DMS153 treated with DMSO at 0.1 percent for 48 hours (cell line): ENCODE measurements at regions not wholly inside any gene's neighbourhood (a gene's known extent, or its start where the extent isn't known, plus 50 kb on each side); places are given as distances from the start of the nearest gene placed in this dataset.
"Not testable (repeated sequence)": the region's sequence is repeated elsewhere in the genome, so short reads cannot be mapped to it uniquely, and the experiment has no call there.

Experiments used
- DNase-seq: peaks from one replicate; lab custom pipeline; 2025; ENCODE audit not compliant: unreplicated experiment; lab: John Stamatoyannopoulos, UW

DNA sequence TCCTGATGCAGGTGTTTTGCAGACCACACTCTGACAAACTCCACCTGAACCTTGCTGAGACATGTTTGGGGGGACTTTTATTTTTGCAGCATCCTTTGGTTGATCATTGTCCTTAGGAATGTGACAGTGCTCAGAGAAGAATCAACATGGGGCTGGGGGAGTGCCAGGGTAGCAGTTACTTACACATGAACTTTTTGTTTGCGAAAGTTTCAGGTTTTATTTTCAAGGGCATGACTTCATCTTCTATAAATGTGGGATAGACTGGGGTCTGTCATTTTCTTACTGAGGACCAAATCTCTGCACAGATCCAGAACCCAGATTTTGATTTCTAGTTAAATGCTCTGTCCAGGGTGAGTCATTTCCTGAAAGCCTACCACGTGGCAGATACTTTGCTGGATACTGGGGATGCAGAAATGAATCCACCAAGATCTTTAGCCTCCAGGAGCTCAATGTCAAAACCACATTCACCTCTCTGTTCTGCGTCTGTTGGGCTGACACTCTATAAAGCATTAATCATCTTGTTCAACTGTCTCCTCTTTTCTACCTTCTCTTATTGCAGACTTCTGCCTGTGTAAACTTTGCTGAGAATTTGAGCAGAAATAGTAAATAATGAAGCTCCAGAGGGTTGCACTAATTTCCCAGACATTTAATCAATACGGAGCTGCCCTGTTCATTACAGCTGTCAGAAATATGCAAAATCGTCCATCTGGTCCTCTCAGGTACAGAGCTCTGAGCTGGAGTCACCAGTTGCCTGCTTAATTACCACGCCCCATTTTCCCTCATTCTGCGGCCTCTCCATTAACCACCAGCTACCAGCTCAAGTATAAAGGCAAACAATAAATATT lies 387.9 kb downstream of the MIAT start:
- no peak for DNase-seq

DNA sequence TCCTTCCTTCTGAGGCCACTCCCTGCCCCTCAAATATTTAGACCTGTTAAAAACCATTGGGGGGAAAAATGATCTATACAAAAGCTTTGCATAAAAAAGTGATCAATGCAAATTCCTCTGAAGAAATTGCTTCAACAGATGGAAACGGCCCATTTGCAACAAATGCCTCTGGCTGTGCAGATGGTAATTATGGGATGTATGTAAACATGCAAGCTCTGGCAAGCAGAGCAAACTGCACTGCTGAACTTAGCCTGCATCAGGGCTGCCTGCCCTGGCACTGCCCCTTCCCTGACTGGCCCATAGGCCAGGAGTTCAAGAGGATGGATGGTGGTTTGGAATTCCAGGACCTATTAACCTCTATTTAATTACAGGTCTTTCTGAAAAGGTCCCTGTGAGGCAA lies 388.7 kb downstream of the MIAT start:
- no peak for DNase-seq

DNA sequence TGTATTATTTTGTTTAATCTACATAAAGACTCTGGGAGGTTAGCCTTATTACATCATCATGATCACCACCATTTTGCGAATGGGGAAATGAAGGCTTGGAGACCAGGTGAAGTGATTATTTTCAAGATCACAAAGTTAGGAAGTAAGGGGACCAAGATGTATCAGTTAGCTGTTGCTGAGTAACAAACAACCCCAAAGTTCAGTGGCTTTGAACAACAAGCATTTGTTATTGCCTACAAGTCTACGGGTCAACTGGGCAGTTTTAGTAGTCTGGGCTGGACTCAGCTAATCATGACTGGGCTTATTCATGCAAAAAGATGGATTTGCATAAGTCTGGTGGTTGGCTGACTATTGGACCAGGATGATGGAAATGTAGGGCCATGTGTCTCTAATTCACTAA lies 389.2 kb downstream of the MIAT start:
- DNase-seq = no peak

DNA sequence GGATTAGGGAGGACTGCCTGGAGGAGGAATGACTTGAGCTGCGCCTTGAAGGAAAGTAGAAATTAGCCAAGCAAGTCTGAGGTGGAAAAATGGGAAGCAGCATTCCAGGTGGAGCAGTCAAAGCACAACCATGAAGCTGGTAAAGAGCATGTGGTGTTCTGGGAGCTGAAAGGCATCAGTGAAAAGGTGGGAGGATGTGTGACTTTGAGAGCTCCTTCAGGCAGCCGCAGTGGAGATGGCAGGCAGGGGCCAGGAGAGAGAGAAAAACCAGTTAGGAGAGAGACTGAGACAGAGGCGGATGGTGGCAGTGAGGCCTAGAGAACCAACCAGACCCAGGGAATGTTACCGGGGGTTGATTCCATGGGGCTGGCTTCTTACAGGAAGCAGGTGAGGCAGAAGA lies 393.4 kb downstream of the MIAT start:
- no peak for DNase-seq

DNA sequence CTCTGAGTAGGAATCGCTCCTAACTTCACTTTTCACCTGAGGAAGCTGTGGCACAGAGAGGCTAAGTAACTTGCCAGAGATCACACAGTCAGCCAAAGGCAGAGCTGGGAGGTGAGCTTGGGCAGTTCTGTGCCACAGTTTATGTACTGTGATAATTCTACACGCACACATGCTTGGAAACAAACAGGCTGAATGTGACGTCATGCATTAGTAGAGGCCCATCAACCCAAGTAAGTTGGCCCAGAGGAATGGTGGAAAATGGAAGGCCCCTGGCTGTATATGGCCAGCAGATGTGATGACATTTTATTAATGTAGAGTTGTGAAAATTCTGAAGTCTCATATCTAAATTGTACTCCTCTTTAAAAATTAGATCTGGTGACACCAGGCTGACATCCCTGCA lies 394.0 kb downstream of the MIAT start:
- DNase-seq = no peak

DNA sequence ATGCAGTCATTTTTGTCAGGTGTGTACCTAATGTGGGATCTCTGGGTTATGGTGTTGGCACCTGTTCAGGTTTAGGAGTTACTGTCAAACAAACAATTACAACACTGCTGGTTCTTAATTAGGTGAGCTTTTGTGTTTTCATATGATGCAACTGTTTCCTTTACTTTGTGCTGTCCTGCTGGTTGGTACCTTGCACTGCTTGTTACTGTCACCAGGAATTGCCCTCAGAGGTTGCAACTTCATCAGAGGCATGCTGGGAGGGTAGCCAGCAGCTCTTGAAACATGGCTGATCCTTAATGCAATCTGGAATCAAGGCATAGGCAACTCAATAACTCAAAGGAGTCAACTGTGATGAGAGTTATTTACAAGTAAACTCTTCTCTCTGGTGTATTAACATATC lies 400.3 kb downstream of the MIAT start:
- DNase-seq = no peak

DNA sequence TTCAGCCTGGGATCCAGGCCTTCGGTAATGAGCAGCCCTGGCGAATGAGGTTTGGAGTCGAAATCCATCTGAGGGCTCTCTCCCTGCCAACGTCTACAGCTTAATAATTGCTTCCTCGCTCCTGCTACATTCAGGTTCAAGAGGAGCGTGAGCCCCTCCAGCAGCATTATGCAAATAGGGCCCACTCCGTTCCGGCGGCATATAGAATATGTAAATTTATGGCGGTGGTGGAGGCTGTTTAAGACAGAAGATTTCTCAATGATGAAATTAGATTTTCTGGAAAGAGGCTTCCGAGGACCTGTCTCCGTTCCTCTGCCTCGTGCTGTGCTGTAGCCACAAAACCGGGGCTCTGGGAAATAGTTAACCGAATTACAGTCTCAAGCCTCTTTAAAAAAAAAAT lies 402.8 kb downstream of the MIAT start:
- no peak for DNase-seq

DNA sequence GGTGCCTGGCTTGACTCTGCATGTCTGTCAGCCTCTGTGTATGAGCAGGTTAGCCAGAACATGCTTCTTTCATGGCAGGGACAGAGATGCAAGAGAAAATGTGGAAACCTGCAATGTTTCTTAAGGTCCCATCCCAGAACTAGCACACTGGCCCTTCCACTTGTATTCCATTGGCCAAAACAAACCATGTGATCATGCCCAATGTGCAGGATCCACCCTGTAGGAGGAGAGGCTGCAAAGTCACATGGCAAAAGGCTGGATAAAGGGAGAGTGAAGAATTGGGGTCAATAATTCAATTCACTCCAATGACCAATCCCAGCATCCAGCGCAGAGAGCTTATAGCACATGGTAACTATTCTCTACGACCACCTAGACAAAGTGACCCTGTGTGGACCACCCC lies 405.5 kb downstream of the MIAT start:
- DNase-seq = no peak

DNA sequence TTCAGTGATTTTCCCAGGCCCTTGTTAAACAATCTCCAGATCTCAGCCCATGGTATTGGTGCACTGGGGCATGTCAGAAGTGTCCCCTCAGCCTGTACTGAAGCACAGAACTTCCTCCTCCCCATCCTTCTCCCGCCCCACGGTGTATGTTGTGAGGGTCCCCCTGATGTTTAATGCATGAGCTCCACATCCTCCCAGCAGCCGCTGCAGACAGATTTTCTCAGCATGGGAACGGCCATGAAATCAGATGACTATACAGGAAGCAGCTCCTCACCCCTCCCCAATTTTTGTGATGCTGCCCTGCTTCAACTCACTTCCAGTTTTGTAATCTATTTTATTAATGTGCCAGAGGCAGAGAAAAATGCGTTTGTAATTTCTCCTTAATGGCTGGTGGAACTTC lies 406.0 kb downstream of the MIAT start:
- DNase-seq = no peak

DNA sequence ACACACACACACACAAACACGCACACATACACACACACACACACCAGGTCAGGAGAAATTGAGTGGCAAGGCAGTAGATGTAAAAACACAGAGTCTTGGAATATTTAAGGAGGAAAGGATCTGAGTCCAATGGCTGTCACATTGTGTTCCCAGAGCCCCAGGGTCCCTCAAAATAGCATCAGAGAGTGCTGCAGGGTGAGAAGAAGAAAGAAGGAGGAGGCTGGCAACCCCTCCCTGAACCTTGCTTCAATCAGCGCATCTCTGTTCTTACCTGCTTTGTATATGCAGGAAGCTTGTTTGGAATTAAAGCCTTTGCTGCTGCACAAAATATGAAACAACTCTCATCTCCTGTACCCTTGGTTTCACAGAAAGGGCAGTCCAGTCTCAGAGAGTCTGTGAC lies 406.5 kb downstream of the MIAT start:
- no peak for DNase-seq

DNA sequence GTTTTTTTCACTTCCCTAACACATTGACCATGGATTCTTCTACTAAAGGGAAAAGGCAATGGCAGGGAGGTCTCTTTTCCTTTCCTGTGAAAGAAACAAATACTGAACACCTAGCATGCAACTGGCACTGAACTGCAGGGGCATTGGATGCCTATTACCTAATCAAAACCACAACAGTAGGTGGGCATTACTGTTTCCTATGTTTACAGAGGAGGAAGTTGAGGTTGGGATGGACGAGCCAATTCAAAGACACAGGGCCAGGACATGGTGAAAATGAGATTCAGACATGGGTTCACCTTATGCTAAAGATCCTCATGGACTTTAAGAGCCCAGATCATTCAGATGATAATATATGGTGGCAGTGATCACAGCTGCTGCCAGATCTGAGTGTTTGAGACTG lies 407.0 kb downstream of the MIAT start:
- DNase-seq = no peak

DNA sequence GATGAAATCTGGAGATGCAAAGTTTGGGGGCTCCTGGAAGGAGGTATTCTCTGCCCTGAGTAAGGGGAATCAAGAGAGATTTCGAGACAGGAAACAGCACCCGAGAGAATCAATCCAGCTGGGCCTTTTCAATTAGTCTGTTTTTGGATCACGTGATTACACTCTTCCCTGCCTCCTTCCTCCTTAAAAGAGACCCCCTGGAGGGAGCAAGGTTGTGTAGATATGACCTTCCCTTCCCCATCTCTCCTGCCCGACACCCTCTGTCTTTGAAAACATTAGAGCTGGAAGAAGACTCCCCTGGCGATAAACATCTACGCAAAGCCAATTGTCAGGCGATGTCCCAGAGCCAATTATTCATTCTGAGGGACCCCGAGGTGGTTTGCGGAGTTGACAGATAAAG lies 407.9 kb downstream of the MIAT start:
- DNase-seq = no peak

DNA sequence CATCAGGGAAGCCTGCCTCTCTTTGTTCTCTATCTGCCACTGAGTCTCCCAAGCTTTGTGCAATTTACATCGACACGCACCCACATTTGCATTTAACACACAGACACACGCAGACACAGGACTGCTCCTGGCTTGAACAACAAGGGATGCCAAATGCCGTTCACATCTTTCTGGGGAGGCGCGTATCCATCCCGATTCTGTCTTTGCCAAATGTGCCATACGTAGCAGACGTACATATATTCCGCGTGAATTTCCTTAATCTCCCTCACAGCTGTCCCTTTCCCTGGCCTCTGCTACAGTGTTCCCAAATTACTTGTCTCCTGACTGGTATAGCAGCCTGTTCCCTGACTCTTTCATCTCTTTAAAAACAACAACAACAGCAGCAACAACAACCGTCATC lies 409.5 kb downstream of the MIAT start:
- DNase-seq = no peak

DNA sequence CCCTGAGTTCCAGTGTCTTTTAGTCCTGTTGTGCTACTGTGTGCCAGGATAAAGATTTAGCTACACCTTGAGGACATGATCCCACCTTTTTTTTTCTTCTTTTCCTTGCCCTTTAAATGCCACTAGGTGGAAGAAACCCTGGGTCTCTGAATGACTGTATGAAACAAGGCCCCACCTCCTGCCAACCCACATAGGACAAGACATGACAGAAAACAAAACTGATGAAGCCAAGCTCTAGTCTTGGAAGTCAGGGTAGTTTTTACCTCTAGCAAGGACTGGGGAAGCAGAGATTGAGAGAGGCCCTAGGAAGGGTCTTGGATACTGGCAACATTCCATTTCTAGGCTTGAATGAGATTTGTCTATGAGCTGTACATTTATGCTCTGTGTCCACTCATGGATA lies 410.7 kb downstream of the MIAT start:
- DNase-seq = no peak

DNA sequence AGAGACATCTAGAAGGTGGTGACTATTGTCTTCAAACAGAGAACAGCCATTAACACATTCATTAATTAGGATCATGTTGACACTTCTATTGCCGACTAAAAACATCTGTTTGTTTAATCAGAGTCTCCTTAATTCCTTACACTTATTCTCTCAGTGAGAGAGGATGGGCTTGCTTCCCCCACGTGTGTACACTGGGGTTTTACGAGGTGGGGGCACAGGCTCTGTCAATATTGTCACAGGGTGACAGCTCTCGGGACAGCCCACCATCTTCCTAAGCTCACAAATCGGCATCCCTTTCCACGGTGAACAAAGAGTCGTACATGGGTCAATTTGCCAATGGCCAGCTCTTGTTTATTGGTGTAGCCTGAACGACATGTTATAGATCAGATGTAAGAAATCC lies 413.2 kb downstream of the MIAT start:
- no peak for DNase-seq

DNA sequence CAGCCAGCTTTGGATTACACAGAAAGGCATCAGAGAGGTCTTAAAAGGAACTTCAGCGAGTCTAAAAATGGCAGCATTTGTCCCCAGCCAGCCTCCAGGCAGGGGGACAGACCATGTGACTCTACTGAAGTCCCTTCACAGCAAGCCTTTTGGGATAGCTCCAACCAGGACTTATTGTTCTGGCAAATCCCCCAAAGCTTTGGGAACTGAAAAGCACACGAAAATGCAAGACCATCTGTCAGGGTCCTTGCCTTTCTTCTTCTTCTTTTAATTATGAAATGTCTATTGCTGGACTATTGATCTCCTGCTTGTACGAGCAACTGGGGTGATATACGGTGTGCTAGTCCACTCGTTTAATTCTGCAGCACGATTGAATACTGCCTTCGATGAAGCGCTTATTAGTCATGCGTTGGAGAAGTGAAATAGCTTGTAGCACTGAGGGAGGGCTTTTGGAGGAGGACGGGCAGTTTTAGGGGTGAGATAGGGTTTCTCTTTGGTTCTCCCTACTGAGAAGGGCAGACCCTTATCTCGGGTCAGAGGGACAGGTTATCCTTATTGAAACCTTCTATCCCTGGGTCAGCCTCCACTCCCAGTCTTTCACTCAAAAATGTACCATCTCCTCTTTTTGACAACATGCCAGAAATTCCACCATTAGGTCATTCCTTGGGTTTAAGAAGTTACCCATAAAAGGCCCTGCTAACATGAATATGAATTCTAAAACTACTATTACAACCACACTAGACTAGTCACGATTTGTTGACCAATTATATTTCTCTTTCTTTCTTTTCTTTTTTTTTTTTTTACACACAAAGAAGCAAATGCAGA lies 416.4 kb downstream of the MIAT start:
- no peak for DNase-seq

DNA sequence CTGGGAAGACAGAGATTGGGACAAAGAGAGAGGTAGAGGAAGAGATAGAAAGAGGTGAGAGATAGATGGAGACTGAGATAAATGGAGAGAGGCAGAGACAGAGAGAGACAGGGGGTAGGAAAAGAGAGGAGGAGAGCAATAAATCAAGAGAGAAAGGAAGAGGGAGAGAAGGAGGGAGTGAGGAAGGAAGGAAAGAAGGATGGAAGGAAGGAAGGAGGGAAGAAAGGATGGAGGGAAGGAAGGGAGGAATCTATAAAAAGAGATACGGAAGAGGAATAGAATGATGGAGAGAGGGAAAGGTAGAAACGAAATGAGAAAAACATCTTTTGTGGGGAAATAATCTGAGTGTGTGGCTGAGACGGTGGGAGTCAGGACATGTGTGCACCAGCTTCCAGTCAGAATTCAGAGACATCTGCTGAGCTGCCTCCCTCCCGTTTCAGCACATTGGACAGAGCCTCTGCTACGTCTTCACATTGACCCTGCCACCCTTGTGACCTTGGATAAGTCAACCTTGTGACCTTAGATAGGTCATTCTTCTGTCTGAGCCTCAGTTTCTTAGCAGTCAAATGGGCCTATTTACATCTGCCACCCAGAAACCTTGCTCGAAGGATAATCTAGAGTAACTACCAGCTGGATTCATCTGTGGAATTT lies 417.8 kb downstream of the MIAT start:
- DNase-seq = no peak

DNA sequence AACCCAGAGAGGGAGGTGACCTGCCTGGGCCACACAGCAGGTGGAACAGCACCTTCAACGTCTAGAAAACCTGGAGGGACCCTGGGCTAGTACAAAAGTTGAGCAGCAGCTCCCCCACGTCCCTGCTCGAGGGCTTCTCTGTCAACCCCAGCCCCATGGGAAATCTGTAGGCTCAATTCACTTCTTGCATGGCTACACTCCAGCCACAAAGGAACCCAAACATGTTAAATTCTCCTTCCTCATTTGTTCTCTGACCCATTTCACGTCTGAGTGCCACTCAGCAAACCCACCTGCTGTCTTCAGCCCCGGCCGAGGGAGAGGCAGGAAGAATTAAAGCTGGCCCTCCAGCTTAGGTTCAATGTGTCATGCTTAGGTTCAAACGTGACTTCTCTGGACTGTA lies 418.5 kb downstream of the MIAT start:
- DNase-seq = no peak

DNA sequence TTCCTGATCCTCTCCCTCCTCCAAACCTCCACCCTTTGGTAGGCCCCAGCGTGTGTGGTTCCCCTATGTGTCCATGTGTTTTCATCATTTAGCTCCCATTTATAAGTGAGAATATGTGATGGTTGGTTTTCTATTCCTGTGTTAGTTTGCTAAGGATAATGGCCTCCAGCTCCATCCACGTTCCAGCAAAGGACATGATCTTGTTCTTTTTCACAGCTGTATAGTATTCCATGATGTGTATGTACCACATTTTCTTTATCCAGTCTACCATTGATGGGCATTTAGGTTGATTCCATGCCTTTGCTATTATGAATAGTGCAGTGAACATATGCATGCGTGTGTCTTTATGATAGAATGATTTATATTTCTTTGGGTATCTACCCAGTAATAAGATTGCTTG lies 420.7 kb downstream of the MIAT start:
- not testable (repeated sequence) for DNase-seq

DNA sequence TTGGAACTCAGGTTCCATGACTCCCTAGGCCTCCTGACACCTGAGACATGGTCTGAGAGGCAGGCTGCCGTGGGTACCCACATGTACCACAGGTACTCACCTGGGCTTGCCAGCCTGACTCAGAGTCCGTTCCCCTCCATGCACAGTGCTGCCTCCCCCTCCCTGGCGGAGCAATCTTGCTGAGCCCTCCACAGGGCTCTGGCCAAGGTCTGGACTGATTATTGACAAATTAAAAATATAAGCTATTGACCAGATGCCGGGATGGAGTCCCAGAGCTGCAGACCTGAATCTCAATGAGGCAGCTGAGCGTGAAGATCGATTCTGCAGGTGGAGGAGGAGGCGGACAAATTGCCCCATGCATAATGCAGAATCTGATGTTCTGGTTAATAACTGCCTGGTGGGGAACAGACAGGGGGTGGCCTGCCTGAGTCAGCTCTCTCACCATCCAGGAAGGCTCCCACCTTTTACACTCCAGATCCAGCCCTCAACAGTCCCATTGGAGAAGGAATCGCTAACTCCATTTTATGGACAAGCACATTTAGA lies 422.7 kb downstream of the MIAT start:
- DNase-seq = no peak

DNA sequence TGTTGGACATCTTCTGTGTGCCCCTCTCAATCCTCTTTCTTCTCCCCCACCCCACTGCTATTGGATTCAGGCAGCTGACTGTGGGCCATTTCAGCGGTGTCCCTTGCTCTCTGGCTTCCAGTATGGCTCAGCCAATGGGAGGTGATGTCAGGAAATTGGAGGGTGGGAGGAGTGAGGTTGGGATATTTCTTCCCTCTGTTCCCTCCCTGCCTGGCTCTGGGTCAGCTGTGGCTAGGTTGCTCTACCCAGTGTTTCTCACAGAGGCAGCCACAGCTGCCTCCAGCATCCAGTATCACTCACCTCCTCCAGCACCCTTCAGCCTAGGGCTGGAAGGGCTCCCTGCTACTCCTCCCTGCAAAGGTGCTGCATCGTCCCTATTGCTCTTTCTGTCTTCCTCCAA lies 423.5 kb downstream of the MIAT start:
- no peak for DNase-seq

DNA sequence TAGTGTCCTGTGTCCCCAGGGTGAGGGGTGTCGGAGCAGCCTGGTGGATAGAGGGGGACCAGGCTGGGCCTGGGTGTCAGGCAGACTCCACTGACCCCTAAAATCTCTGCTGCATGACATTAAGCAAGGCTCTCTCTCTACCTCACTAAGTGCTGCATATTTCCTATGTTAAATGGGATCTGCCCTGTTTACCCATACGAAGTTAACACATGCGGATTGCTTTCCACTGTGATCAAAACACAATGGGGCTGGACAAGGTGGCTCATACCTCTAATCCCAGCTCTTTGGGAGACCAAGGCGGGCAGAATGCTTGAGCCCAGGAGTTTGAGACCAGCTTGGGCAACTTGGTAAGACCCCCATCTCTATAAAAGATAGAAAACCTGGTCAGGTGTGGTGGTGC lies 426.2 kb downstream of the MIAT start:
- DNase-seq = no peak
